ENCODE measurements at regions not wholly inside any gene's neighbourhood (a gene's known extent, or its start where the extent isn't known, plus 50 kb on each side); places are given as distances from the start of the nearest gene placed in this dataset.

- DNase-seq (no peak), ATAC-seq (ENCODE audit: low read depth) (no peak)
- H3K4me3 Mint-ChIP-seq = no peak overlapping the region
- POLR2A ChIA-PET = no interaction called here
- no peaks in the 10 kb centered on the region for H3K4me1 Mint-ChIP-seq
- H3K9me3 Mint-ChIP-seq = peaks cover 2% of the 10 kb centered on the region
- no peaks in the 10 kb centered on the region for H3K27me3 Mint-ChIP-seq
- H3K36me3 Mint-ChIP-seq = no peaks in the 10 kb centered on the region
- no peak overlapping the region for H3K27ac Mint-ChIP-seq
Measured at GRCh38 chr10:108788891-108789290, 1134.4 kb downstream of the XPNPEP1 start.

GRCh38 chr10:108787932-108788331 is 1135.4 kb downstream of the XPNPEP1 start:
- POLR2A ChIA-PET = no interaction called here

GRCh38 chr10:108785011-108785410 is 1138.3 kb downstream of the XPNPEP1 start:
- H3K9me3 Mint-ChIP-seq = peaks cover 7% of the 10 kb centered on the region
- no peaks in the 10 kb centered on the region for H3K27me3 Mint-ChIP-seq
- POLR2A ChIA-PET = no interaction called here
- H3K36me3 Mint-ChIP-seq = no peaks in the 10 kb centered on the region
- ATAC-seq (ENCODE audit: low read depth) (no peak), DNase-seq (no peak)
- H3K27ac Mint-ChIP-seq = no peak overlapping the region
- no peak overlapping the region for H3K4me3 Mint-ChIP-seq
- H3K4me1 Mint-ChIP-seq = no peaks in the 10 kb centered on the region

More at GRCh38 chr10:108787932-108788331, 1135.4 kb downstream of the XPNPEP1 start:
- Mint-ChIP-seq H3K36me3 (no peaks in the 10 kb centered on the region), H3K9me3 (peaks cover 4% of the 10 kb centered on the region), H3K4me1 (no peaks in the 10 kb centered on the region), H3K27me3 (no peaks in the 10 kb centered on the region), H3K27ac (no peak overlapping the region), H3K4me3 (no peak overlapping the region)
- no peak for ATAC-seq (ENCODE audit: low read depth)
- no peak for DNase-seq

- ATAC-seq (ENCODE audit: low read depth) (no peak), DNase-seq (no peak)
- POLR2A ChIA-PET = no interaction called here
- H3K27me3 Mint-ChIP-seq = no peaks in the 10 kb centered on the region
- peaks cover 7% of the 10 kb centered on the region for H3K9me3 Mint-ChIP-seq
- H3K4me1 Mint-ChIP-seq = no peaks in the 10 kb centered on the region
- H3K27ac Mint-ChIP-seq = no peak overlapping the region
- H3K4me3 Mint-ChIP-seq = no peak overlapping the region
- H3K36me3 Mint-ChIP-seq = no peaks in the 10 kb centered on the region
Measured at GRCh38 chr10:108784534-108784933, 1138.8 kb downstream of the XPNPEP1 start.

- H3K9me3 Mint-ChIP-seq = peaks cover 7% of the 10 kb centered on the region
- no peaks in the 10 kb centered on the region for H3K36me3 Mint-ChIP-seq
- H3K27me3 Mint-ChIP-seq = no peaks in the 10 kb centered on the region
- no peak overlapping the region for H3K4me3 Mint-ChIP-seq
- POLR2A ChIA-PET = no interaction called here
- no peak for DNase-seq
- no peaks in the 10 kb centered on the region for H3K4me1 Mint-ChIP-seq
- H3K27ac Mint-ChIP-seq = no peak overlapping the region
- ATAC-seq (ENCODE audit: low read depth) = no peak
Measured at GRCh38 chr10:108783897-108784296, 1139.4 kb downstream of the XPNPEP1 start.

- ATAC-seq (ENCODE audit: low read depth) (no peak), DNase-seq (no peak)
- peaks cover 5% of the 10 kb centered on the region for H3K9me3 Mint-ChIP-seq
- H3K4me1 Mint-ChIP-seq = no peaks in the 10 kb centered on the region
- H3K27me3 Mint-ChIP-seq = no peaks in the 10 kb centered on the region
- H3K27ac Mint-ChIP-seq = no peak overlapping the region
- H3K36me3 Mint-ChIP-seq = no peaks in the 10 kb centered on the region
- H3K4me3 Mint-ChIP-seq = no peak overlapping the region
- POLR2A ChIA-PET = no interaction called here
Measured at GRCh38 chr10:108782411-108782810, 1140.9 kb downstream of the XPNPEP1 start.

GRCh38 chr10:108779501-108779900 is 1143.8 kb downstream of the XPNPEP1 start:
- peaks cover 5% of the 10 kb centered on the region for H3K9me3 Mint-ChIP-seq
- H3K4me3 Mint-ChIP-seq = no peak overlapping the region
- no peak for DNase-seq
- no peak for ATAC-seq (ENCODE audit: low read depth)
- POLR2A ChIA-PET = no interaction called here
- no peaks in the 10 kb centered on the region for H3K36me3 Mint-ChIP-seq
- H3K27ac Mint-ChIP-seq = no peak overlapping the region
- no peaks in the 10 kb centered on the region for H3K27me3 Mint-ChIP-seq
- no peaks in the 10 kb centered on the region for H3K4me1 Mint-ChIP-seq

- Mint-ChIP-seq H3K4me1 (no peaks in the 10 kb centered on the region), H3K36me3 (no peaks in the 10 kb centered on the region), H3K9me3 (no peaks in the 10 kb centered on the region), H3K4me3 (no peak overlapping the region), H3K27ac (no peak overlapping the region), H3K27me3 (no peaks in the 10 kb centered on the region)
- DNase-seq = no peak
- ATAC-seq (ENCODE audit: low read depth) = no peak
- POLR2A ChIA-PET = no interaction called here
Measured at GRCh38 chr10:108775911-108776475, 1147.3 kb downstream of the XPNPEP1 start.

- no peak overlapping the region for H3K4me3 Mint-ChIP-seq
- no peak overlapping the region for H3K27ac Mint-ChIP-seq
- ATAC-seq (ENCODE audit: low read depth) (no peak), DNase-seq (no peak)
- POLR2A ChIA-PET = no interaction called here
- no peaks in the 10 kb centered on the region for H3K9me3 Mint-ChIP-seq
- H3K36me3 Mint-ChIP-seq = no peaks in the 10 kb centered on the region
- no peaks in the 10 kb centered on the region for H3K27me3 Mint-ChIP-seq
- no peaks in the 10 kb centered on the region for H3K4me1 Mint-ChIP-seq
Measured at GRCh38 chr10:108771106-108771505, 1152.2 kb downstream of the XPNPEP1 start.

GRCh38 chr10:108765794-108766193 is 1157.5 kb downstream of the XPNPEP1 start:
- Mint-ChIP-seq H3K9me3 (no peaks in the 10 kb centered on the region), H3K4me3 (no peak overlapping the region), H3K27ac (no peak overlapping the region), H3K27me3 (no peaks in the 10 kb centered on the region), H3K4me1 (no peaks in the 10 kb centered on the region), H3K36me3 (no peaks in the 10 kb centered on the region)
- ATAC-seq (ENCODE audit: low read depth) = no peak
- POLR2A ChIA-PET = no interaction called here
- DNase-seq = no peak

- H3K27me3 Mint-ChIP-seq = no peaks in the 10 kb centered on the region
- POLR2A ChIA-PET = no interaction called here
- no peak overlapping the region for H3K27ac Mint-ChIP-seq
- no peaks in the 10 kb centered on the region for H3K9me3 Mint-ChIP-seq
- no peaks in the 10 kb centered on the region for H3K36me3 Mint-ChIP-seq
- ATAC-seq (ENCODE audit: low read depth) (no peak), DNase-seq (no peak)
- no peak overlapping the region for H3K4me3 Mint-ChIP-seq
- H3K4me1 Mint-ChIP-seq = no peaks in the 10 kb centered on the region
Measured at GRCh38 chr10:108757946-108758345, 1165.4 kb downstream of the XPNPEP1 start.

- Mint-ChIP-seq H3K4me3 (no peak overlapping the region), H3K9me3 (peaks cover 6% of the 10 kb centered on the region), H3K36me3 (no peaks in the 10 kb centered on the region), H3K27me3 (no peaks in the 10 kb centered on the region), H3K27ac (no peak overlapping the region), H3K4me1 (no peaks in the 10 kb centered on the region)
- POLR2A ChIA-PET = no interaction called here
- DNase-seq = no peak
- no peak for ATAC-seq (ENCODE audit: low read depth)
Measured at GRCh38 chr10:108755646-108756045, 1167.7 kb downstream of the XPNPEP1 start.

GRCh38 chr10:108753326-108753725 is 1170.0 kb downstream of the XPNPEP1 start:
- POLR2A ChIA-PET = no interaction called here
- Mint-ChIP-seq H3K36me3 (no peaks in the 10 kb centered on the region), H3K4me1 (no peaks in the 10 kb centered on the region)

GRCh38 chr10:108749042-108749441 is 1174.3 kb downstream of the XPNPEP1 start:
- Mint-ChIP-seq H3K27ac (no peak overlapping the region), H3K9me3 (peaks cover 6% of the 10 kb centered on the region), H3K4me1 (no peaks in the 10 kb centered on the region), H3K4me3 (no peak overlapping the region), H3K27me3 (no peaks in the 10 kb centered on the region), H3K36me3 (no peaks in the 10 kb centered on the region)
- no peak for DNase-seq
- POLR2A ChIA-PET = no interaction called here
- ATAC-seq (ENCODE audit: low read depth) = no peak

More at GRCh38 chr10:108753326-108753725, 1170.0 kb downstream of the XPNPEP1 start:
- H3K27ac Mint-ChIP-seq = no peak overlapping the region
- no peaks in the 10 kb centered on the region for H3K27me3 Mint-ChIP-seq
- H3K4me3 Mint-ChIP-seq = no peak overlapping the region
- peaks cover 6% of the 10 kb centered on the region for H3K9me3 Mint-ChIP-seq
- ATAC-seq (ENCODE audit: low read depth) (no peak), DNase-seq (no peak)

- DNase-seq = no peak
- POLR2A ChIA-PET = no interaction called here
- Mint-ChIP-seq H3K4me1 (no peaks in the 10 kb centered on the region), H3K36me3 (no peaks in the 10 kb centered on the region), H3K27ac (no peak overlapping the region), H3K27me3 (no peaks in the 10 kb centered on the region), H3K9me3 (peaks cover 8% of the 10 kb centered on the region), H3K4me3 (no peak overlapping the region)
- ATAC-seq (ENCODE audit: low read depth) = no peak
Measured at GRCh38 chr10:108736111-108736510, 1187.2 kb downstream of the XPNPEP1 start.

Data from activated naive CD8-positive, alpha-beta T cell treated with anti-CD3 and anti-CD28 coated beads, Interleukin-2, amount 10 ng/mL, durations not matched to agents 7 days and 5 days (primary cell).